HK-2 (cell line): ENCODE measurements at regions not wholly inside any gene's neighbourhood (a gene's known extent, or its start where the extent isn't known, plus 50 kb on each side); places are given as distances from the start of the nearest gene placed in this dataset.

Experiments used
- DNase-seq: peaks from one replicate; pipeline ENCODE4 v3.0.0-alpha.2; 2018; ENCODE audit not compliant: unreplicated experiment

DNA sequence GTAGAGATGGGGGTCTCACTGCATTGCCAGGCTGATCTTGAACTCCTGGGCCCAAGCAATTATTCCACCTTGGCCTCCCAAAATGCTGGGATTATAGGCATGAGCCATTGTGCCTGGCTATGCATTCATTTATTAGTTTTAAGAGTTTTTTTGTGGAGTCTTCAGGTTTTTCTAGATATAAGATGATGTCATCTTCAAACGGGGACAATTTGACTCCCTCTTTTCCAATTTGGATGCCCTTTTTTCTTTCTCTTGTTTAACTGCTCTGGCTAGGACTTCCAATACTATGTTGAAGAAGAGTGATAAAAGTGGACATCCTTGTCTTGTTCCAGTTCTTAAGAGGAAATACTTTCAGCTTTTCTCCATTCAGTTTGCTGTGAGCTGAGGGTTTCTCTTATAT lies 113.7 kb upstream of the PARD3B start:
- no peak for DNase-seq

DNA sequence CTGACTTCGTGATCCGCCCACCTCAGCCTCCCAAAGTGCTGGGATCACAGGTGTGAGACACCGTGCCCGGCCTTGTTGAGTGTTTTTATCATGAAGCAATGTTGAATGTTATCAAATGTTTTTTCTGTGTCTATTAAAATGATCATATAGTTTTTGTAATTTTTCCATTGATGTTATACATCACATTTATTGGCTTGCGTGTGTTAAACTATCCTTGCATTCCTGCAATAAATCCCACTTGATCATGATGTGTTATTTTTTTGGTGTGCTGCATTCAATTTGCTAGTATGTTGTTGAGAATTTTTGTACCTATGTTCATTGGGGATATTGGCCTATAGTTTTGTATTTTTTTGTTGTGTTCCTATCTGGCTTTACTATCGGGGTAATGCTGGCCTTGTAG lies 113.1 kb upstream of the PARD3B start:
- no peak for DNase-seq

DNA sequence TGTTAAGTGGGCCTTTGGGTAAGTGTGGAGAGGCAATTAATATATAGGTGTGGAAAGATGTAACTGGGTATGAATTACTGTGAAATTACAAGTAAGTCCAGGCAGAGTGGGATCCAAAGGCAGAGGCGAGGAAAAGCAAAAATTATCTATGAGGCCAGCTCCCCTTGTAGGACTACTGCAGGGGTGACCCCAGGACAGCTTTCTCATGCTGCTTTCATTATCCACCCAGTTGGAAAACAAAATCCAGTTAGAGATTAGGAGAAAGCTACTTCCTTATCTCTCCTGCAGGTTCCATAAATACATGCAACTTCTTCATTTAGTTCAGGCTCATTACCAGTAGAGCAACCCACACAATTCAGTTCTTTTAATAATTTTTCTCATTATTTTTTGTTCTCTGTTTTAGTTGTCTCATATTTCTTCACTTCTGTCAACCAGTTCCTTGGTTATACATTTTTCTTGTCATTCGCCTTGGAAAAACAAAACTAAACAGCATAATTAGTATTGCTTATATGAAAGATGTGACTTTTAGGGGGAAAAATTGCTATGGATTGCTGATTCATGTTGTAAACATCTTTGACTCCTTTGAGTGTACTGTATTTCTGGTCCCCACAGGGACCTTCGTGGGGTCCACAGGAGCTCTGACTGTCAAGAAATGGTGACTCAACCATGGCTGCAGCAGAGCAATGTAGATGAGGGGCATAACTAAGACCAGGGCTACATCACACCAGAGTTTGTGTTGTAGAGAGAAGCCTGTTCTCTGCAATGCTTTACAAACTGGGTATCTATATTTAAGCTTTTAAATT lies 110.4 kb upstream of the PARD3B start:
- DNase-seq = no peak

DNA sequence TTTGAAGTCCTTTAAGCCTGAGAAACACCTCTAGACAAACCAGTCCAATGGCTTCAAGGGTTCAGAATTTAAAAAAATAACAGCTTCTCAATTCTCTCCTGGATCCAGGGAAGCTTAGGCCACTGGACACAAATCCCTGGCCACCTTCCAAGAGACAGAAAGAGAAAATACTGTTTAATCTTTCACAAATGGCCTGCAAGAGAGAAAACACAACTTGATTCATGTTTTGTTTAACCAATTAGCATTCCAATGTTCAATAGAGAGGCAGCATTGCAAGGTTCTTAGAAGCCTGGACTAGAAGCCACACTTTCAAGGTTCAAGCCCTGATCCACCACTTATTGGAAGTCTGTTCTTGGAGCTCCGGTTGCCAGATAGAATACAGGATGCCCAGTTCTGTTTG lies 109.0 kb upstream of the PARD3B start:
- DNase-seq = no peak

DNA sequence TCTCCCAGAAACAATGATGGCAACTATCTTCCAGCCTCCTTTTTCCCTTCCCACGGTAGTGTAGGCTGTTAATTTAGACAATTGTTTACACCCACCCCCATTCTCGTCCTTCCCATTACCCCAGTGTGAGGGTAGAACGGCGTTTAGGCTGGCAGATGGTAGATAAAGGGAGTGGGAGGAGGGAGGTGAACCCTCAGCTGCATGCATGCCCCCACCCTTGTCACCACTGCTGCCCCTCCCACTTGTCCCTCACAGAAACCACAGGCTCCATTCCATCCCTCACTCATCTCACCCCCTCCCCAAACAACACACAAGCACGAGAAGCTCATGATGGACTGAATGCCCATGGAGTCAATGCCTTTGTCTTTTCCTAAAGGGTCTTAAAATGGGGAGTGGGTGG lies 107.9 kb upstream of the PARD3B start:
- DNase-seq = no peak

DNA sequence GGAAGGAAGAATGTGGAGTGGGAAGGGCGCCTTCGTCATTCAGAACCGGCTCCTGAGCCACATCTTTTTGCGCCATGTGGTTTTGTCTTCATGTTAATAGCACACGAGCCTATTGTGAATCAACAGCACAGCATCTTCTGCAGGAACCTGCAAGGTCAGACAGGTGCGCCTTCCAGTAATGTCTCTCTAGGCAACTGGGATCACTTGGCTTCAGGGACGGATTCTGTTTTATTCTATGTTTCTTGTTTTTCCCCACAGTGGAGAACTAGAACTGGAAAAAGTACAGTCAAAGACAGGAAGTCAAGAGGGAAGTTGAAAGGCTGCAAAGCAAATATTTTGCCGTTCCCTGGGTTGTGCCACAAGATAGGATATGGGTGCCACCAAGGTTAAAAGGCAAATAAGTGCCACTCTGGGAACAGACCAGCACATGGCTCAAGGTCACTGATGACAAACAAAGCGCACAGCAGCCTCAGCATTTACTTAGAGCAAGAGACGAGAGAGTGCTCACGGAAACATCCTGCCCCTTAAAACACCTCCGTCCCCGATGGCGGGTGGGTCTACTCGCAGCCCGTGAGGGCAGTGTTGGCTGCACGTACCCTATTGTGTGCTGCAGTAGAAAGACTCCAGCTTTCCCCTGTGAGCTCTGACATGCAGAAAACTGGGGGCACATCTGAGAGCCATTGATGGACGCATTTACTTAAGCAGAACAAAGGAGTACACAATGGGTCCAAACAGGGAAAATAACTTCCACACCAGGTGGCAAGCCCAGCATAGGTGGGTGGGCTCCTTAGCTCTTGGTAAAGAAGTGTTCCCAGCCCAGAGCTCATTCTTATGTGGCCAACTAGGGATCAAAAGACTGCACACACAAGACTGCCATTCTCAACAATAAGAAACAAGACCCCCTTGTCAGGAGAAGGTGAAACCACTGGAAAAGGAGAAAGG lies 107.2 kb upstream of the PARD3B start:
- no peak for DNase-seq

DNA sequence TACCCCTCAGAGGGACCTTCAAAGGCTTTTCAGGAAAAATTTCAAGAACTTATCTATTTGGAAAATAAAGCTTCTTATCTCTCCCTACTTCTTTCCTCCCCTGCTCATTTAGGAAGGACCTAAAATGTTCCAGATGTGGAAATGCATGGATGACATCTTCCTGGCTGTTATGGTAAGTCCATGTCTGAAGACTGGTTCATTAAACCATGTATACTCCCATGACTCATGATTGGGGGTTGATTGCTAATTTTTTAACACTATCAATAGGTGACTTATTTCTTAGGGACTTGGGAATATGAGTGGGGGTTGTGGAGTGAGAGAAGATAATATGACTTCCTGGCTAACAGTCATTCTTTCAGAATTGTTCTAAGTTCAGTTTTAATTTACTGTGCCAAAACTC lies 104.0 kb upstream of the PARD3B start:
- no peak for DNase-seq

DNA sequence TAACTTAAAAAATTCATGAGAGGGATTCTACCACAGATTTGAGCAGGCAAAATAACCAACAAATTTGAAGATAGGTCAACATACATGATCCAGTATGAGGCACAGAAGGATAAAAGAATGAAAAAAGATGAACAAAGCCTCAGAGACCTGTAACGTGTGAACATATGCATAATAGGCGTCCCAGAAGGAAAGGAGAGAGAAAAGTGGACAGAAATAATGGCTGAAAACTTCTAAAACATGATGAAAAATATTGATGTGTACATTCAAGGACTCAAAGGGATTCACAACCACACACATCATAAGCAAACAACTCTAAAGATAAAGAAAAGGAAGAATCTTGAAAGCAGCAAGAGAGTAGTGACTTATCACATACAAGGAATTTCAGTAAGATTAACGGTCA lies 100.1 kb upstream of the PARD3B start:
- DNase-seq = no peak

DNA sequence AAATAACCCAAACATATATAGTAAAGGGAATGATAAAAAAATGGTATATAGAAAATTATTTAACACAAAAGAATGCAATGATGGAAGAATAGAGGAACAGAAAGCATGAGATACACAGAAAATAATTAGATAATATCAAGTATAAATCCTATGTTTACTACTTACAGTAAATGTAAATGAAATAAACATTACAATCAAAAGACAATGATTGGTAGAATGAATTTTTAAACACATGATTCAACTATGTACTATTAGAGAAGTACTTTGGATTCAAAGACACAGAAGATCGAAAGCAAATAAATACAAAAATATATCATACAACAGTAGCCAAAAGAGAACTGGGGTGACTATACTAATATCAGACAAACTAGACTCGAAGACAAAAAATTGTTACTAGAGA lies 97.6 kb upstream of the PARD3B start:
- DNase-seq = no peak

DNA sequence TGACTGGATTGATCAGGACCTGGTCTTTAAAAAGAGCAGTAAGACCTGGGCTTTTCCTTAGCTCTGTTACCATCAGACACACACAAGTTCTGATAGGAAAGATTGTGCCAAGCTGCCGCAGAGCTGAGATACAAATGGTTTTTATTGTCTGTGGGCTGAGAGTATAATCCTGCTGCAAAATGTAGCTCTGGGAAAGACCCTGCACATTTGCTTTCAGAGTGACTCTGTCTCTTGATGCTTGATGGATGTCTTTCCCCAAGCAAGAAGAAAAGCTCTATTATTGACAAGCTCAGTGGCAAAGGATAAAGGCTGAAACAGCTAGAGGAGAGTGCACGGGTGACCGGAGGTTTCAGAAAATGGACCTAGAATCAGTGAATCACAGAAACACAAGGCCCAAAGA lies 95.3 kb upstream of the PARD3B start:
- DNase-seq = no peak

DNA sequence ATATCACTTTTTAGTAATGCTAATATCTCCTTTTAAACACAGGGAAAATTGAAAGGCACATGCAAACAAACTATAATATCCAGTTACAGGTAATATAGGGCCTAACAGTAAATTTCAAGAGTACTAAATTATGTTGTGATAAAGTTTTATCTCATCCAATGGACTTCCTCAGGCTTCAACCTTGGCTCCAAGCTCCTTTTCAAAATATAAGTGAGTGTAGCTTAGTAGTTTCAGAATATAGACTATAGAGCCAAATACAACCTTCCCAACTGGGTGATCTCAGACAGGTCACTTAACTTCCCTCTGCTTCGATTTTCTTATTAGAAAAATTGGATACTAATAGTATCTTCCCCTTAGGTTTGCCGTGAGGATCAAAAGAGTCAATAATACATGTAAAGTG lies 93.5 kb upstream of the PARD3B start:
- no peak for DNase-seq

DNA sequence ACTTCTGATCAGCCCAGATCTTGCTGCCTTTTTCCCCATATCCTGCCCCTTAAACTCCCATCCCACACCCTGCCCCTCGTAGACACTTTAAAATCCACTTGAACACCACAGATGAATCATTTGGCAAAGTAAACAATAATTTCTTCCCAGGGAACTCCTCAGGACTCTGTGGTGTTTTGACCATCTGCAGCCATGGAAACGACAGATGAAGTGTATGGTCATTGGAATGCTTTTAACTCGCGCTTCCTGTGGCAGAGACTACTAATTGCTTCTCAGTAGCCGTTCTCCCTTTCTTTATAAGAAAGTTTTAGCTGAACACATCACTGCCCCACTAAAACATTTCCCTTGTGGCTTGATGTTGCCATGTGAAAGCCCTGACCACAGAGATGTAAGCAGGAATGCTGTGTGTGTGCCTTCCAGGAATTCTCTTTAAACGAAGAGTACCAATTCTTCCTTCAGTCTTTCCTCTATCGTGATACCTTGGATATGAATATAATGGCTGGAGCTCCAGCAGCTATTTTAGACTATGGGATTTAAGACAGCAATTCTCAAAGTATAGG lies 92.7 kb upstream of the PARD3B start:
- DNase-seq = peak; percentile 71

DNA sequence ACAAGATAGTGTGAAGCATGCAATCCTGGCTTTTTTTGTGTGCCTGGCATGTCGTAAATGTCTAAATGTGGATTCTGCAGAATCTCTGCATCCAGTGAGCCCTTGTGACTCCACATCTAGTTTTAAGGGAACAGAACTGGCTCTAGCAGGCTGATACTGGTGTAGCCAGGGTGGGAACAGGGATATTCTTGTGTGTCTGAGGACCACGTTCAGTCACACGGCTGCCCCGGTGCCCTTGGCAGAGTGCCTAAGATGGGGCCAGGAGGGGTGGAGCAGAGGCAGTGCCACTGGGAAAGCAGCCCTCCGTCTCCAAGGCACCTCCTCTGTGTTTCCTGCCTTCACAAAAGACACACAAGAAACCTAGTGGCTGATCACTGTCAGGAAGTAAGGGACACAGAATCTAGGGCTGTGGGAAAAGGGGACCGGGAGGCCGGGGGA lies 91.5 kb upstream of the PARD3B start:
- DNase-seq = peak; percentile 27

DNA sequence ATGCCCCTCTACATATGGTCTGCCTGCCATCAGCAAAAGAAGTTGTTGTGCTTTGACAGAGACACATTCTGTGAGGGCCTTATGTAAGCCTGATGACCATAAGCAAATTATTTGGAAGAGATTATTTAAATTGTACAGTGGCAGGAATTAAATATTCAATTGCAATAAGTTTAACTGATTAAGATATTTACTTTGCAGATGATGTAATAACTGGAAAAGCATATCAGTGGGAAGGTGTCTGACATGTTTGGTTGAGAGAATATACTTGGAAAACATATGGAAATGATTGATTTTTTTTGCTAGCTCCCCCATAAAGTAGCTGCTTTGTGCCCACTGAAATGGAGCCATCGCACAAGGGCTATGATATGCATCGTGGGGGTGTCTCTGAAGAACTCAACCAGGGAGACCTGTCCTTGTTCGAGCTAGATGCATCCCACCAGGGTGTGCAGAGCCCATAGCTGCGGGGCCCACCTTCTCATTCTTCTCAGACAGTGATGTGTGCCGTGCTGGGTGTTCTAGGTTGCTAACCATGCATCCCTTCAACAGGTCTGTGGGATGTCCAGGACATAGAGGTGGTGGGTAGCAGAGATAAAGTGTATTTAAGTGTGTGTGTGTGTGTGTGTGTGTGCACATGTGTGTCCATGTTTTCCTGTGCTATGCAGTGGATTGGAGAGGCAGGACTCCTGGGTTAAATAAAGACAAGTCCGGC lies 90.4 kb upstream of the PARD3B start:
- no peak for DNase-seq

DNA sequence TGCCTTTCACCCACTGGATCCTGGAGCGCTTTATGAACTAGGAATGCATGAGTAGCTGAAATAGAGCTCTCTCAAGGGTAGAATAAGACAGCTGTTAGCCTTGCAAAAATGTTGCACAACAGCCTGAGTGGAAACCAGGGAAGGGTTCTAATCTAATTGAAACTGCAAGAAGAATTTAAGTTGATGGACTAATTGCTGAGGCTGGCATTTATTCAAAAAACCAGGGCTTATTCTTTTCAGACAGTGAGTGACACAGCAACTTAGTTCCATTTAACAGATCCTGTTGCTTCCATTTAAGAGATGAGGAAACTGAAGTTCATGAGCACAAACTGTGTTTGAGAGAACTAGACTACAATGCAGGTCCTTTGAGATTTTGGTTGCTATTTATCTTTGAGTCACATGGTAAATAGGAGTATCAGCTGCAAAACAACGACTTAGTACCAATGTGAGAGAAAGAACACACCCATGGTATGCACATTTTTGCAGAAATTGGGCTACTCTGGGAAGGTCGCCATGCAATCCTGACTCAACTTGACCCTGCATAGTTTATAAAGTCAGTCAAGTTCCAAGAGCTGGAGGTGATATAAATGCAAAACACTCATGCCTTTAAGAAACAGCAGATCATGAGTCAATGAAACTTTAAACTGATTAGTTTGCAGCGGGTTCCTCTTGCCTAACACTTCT lies 76.4 kb upstream of the PARD3B start:
- no peak for DNase-seq

DNA sequence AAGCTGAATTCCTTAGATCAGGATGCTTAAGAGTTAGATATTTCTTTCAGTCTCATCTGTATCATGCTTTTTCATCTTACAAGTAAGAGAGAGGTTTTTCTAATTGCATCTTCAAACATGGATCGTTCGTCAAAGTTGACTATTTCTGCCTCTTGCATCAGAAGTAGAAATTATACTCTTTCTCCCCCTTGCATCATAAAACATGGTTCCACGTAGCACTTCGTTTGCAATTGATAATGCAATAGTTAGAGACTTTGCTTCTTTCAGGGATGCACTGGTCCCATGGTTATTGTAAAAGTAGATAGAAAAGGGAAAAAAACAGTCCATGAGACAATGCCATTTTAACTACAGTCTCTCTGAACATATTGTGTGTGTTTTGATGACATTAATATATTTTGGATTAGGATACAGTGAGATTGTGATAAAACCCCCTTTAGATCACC lies 75.1 kb upstream of the PARD3B start:
- DNase-seq = no peak

DNA sequence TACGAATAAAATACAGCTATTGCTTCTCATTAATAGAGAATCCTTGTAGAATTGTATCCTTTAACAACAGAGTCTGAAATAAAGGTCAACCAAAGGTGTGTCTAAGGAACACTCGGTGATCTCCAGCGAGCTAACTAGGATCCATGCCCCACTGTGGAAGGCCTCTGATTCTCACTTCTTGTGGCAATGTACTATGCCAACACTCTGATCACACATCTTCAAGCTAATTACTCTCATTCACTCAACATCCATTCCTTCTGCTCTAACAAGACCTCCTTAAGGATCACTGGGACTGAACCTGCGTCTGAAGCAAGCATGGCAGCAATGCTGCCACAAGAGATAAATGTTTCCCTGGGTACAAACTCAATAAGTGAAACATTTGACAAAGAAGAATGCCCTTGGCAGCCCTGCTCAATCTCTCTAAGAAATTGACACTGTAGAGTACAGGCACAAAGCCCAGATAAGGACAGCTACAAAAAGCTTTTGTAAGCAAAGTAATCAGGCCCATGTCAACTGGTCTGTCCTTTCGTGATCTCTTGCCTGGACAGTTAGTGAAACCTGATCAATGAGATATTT lies 74.6 kb upstream of the PARD3B start:
- DNase-seq = no peak

DNA sequence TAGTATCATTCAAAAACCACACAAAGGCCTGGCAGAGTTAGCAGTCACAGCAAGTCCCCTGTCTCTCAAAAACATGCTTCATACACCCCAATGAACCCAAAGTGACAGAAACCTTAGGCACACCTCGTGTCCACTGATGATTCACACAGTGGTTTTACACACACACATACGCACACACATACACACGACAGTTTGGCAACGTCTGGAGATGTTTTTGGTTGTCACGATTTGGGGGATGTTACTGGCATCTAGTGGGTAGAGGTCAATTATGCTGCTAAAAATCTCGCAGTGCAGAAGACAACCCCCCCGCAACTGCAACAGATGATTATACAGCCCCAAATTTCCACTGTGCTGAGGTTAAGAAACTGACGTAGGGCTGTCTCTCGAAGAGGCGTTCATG lies 72.9 kb upstream of the PARD3B start:
- no peak for DNase-seq

DNA sequence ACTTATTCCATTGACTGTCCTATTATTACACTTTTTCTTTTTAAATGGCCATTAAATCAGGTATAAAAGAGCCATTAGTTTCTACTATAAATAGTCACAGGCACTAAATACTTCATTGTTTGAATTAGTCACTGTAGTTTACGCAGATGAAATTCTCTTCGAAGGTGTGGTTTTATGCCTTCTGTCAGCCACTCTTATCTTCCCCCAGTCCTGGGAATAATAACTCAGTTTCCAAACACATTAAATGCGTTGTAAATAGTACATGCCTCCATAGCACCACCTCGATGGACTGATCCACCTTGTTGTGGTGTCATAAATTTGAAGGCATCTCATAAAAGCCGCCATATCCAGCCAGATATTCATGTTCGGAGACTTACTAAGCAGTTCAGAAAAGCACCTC lies 72.1 kb upstream of the PARD3B start:
- DNase-seq = no peak

DNA sequence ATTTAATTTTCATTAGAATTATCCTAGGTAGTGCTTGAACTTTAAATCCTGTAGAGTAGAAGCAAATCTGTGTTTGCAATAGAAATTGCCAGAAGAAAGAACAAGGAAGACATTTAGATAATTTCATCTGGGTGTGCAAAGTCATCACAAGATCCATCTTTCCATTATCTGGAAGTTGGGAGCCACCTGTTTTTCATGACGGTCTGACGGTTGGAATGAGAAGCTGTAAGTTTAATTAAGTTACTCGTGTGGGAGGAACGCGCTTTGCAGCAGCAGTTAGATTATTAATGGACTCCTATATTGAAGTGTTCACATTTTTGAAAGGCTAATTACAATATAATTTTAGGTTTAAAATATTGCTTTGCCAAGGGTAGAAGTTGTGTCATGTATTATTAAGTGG lies 69.9 kb upstream of the PARD3B start:
- no peak for DNase-seq

DNA sequence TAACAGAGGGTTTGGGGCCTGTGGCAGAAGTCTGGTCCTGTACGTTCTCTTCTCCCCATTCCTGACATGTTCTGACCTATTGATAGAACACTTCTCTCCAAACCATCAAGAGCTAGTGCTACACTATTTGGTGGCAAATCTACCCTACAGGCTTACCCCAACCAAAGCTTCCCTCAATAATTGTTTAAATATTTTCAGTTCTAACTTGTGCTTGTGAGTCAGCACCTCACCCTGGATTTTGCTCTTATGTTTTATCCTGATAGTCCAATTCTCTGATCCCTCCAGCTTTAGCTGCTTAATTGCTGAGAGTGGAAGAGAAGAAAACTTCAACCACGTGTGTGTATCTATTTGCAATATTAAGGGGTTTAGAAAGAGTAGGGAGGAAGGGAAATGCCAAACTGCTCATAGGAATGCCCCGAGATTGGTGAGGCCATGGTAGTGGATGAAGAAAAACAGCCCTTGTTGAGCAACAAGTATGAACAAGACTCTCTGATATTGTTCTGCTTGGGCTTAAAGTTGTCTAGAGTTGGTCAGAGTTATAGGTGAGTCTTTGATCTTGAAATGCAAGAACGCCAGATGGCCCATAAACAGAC lies 67.8 kb upstream of the PARD3B start:
- no peak for DNase-seq
